GF-D8 (cell line): ENCODE measurements at regions not wholly inside any gene's neighbourhood (a gene's known extent, or its start where the extent isn't known, plus 50 kb on each side); places are given as distances from the start of the nearest gene placed in this dataset.
"Not testable (repeated sequence)": the region's sequence is repeated elsewhere in the genome, so short reads cannot be mapped to it uniquely, and the experiment has no call there.

ENCODE experiments used
- DNase-seq: peaks from one replicate; lab custom pipeline; 2025; lab: John Stamatoyannopoulos, UW

DNA sequence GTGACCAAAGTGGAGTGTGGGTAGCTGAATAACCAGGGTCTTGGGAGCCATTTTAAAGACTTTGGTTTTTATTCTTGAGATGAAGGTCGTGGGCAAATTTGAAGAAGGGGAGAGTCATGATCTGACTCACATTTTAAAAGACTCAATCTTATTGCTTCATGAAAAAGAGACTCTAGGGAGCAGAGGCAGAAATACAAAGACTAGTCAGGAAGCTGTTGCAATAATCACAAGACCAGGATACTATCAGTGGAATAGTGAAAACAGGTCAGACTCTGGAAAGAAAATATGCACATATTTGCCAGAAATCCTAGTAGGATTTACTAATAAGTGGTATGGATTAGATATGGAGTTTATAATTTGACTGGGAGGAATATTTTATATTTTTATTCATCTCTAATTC, 448.4 kb downstream of the RAPGEF2 start:
- no peak for DNase-seq

DNA sequence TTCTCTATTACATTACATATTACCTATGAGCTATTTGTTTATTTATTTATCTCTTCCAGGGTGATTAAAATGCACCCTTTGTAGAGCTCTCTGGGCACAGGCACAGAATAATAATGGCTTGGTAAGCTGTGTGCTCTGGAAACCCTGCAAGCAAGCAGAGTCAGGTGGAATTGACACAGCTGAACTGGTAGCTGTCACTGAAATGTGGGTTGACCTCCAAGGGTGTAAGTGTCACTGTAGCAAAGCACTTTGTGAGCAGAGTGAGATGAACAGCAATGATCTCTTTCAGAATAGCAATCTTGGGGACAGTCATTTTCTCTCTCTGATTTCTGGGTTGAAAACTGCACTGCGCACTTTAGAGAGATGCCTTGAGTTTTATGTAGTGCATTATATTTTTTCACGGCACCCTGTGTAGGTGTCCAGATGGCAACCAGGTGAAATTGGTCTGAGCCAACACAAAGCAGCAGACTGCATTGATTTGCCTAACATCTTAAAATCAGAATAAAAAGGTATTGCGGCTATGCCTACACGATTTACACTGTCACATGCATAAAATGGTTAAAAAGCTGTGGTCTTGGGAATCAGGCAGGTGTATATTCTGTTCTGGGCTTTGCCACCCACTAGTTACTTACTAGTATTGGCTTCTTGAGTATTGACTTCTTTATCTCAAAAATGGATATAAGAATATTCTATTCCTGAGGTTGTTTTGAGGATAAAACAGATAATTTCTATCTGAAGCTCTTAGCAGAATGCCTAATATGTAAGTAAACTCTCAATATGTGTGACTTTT, 450.3 kb downstream of the RAPGEF2 start:
- no peak for DNase-seq

DNA sequence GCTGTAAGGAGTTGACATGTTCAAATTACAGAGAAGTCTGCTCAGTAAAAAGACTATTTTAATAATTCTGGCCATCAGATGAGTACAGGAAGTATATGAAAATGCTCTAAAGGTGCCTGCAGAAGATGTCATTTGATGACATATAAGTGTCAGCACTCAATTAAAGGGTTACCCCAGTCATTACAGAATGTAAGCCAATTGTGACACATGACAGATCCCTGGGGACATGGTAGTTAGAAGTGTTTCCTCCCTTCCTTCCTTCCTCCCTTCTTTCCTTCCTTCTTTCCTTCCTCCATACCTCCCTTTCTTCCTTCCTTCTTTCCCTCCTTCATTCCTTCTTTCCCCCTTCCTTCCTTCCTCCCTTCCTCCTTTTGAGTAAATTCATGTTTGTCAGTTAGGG, 453.0 kb downstream of the RAPGEF2 start:
- no peak for DNase-seq

- no peak for DNase-seq
These were observed 459.5 kb downstream of the RAPGEF2 start for GRCh38 chr4:159562366-159562765.

DNA sequence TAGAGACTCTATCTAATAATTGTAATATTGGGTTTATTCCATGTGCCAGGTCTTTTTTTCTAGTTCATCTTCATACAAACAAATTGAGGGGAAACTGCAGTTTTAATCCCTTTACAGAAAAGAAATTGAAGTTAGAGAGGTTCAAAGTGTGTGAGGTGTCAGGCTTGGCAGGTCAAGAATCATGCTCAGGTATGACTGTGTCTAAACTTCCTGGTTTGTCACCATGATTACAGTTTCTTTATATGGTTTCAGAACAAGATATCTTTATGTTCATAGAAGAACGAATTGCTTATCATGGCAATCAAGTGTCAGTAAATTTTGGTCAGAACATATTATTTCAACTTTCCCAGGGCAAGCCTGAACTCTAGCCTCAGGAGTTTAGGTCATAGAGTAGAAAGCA, 460.4 kb downstream of the RAPGEF2 start:
- no peak for DNase-seq

GRCh38 chr4:159564615-159565014, 461.7 kb downstream of the RAPGEF2 start:
- DNase-seq, result no peak

- DNase-seq, result no peak
These were observed 463.9 kb downstream of the RAPGEF2 start for GRCh38 chr4:159566786-159567185.

DNA sequence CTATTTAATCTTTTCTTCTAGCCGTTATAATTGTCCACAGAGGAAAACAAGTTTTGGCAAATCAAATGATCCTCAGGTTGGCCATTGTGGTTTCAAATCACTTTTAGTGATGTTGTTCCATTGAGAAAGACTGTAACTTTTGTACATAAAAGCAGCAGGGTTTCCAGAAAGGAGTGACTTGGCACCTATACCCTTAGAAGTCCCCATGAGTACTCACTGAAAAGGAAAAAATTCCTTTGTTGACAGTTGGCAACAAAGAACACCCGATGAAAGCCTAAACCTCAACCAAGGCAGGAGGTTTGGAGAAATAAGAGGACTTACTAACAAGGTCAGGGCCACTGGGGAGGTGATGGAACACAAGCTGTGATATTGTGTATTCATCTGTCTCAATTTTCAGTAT, 474.4 kb downstream of the RAPGEF2 start:
- DNase-seq, result no peak

GRCh38 chr4:159582685-159583084, 479.8 kb downstream of the RAPGEF2 start:
- DNase-seq, result no peak

DNA sequence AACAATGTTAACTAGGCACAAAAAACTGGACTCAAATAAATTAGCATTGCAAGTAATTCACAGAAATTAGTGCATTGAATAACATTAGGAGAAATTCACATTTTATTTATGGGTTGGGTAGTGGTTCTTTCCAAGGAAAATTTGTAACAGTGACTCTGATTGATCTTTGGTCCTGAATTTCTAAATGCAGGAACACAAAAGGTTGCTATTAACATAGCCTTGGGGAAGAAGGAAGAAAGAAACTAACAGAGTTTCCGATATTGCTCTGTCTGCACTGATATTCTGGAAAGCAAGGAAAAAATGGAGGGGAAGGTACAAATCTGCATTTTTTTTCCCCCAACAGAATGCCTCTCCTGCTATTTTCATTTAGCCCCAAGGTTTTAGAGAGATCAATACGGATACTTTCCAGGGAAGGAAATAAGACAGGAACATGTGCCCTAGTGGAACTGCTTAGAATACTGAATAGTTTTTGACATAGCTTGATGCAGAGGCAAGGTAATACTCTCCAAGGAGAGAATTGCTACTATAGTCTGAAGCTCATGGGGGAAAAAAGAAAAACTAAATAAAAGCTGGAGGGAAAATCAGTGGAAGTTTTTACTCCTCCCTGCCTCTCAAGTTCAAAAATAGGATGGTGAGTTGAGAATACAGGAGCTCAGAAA, 490.1 kb downstream of the RAPGEF2 start:
- no peak for DNase-seq

- no peak for DNase-seq
These were observed 490.8 kb downstream of the RAPGEF2 start for GRCh38 chr4:159593681-159594080.

GRCh38 chr4:159594576-159594975, 491.7 kb downstream of the RAPGEF2 start:
- DNase-seq, result no peak

DNA sequence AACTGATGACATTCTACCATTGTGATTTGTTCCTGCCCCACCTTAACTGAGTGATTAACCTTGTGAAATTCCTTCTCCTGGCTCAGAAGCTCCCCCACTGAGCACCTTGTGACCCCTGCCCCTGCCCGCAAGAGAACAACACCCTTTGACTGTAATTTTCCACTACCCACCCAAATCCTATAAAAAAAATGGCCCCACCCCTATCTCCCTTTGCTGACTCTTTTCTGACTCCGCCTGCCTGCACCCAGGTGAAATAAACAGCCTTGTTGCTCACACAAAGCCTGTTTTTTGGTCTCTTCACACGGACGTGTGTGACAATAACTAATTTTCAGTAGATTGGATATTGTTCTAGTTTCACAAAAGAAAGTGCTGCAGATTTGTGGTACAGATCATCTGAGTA, 492.2 kb downstream of the RAPGEF2 start:
- not testable (repeated sequence) for DNase-seq

DNA sequence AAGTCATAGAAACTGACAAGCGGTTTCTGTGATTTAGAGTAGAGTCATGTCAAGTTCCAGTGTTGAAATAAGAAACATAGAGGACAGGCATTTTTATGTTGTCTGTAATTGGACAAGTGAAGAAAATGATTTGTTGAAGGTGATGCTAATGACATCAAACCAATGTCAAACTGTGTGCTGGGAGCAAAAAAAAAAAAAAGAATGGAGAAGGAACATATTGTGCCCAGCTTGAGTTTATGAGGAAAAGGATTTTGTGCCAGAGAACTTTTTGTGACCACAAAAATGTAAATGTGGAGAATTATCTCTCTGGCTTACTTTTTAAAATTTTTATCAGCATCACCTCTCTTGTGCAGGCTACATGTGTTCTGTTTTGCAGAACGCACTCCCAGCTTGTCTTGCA, 495.7 kb downstream of the RAPGEF2 start:
- no peak for DNase-seq

GRCh38 chr4:159600061-159600460, 497.2 kb downstream of the RAPGEF2 start:
- DNase-seq, result no peak

GRCh38 chr4:159604781-159605180, 501.9 kb downstream of the RAPGEF2 start:
- DNase-seq, result no peak

- no peak for DNase-seq
These were observed 504.0 kb downstream of the RAPGEF2 start for GRCh38 chr4:159606835-159607234.

DNA sequence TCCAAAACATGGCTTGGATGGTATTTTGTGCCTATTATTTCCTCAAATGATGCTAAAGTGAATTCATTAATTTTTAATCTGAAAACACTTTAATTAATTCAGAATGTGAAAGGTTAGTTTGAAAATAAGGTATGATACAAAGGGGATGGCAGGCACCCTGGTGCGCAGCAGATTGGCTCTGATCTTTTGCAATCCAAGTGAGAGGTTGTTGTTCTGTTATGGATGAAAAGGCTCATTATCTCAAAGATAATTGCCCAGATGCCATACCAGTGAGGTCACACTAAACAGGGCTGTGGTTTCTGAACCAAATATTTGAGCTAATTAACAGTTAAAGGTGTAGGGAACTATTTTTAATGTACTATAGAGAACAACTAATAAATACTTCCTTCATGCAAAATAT, 504.9 kb downstream of the RAPGEF2 start:
- DNase-seq, result no peak

- DNase-seq, result no peak
These were observed 505.6 kb downstream of the RAPGEF2 start for GRCh38 chr4:159608436-159608835.

DNA sequence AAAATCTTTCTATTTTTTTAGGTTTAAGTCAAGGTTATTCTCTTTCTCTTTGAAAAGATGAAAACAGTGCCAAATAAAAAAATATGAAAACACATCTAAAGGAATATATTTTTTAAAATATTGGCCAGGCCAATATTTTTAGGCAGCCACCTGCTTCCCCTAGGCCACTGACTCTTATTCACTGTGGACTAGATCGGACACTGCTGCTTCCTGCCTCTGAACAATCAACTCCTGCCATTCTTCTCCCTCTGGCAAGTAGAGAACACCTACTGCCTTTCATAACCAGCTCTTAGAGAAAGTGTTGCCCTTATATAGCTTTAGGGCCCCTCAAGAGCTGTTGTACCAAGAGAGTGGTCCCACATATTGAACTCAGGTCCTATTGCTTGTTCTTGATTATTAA, 529.2 kb downstream of the RAPGEF2 start:
- no peak for DNase-seq

DNA sequence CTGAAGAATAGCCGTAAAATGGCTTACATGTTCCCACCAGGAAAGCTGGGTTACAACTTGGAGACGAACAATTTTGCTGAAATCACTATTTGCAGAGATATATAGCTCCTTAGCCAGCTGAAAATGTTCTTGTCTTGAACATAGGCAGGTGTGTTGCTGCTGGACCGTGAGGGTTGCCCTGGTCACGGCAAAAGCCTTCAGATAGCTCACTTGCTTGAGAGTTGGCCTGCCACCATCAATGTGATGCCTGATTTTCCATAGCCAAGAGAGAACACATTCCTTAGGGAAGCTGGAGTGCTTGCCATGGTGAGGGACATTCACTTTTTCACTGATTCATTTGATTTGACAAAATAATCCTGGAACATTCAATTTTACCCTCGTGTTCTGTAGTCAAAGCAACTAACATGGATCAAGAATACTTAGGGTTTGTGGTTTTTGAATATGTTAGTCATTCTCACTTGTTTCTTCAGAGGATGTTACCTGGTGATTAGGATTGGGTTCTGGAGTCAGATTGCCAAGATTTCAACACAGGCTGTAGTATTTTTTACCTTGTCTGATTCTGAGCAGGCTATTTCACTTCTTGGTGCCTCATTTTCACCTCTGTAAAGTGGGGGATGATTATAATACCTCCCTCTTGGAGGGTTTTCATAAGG, 536.9 kb downstream of the RAPGEF2 start:
- DNase-seq, result no peak

DNA sequence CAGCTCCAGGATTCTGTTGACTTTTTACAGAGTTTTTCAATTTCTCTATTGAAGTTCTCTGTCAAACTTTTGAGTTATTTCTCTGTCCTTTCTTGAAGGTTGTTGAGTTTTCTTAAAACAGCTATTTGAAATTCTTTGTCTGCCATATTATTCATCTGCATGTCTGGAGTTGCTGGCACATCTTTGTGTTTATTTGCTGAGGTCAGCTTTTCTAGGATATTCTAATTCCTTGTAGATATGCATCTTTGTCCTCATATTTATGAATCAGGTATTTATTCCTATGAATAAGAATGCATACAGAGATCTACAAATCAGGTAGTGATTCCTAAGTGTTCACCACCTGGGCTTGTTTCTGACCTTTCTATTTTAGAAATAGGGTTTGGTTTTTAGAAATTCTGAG, 546.4 kb downstream of the RAPGEF2 start:
- DNase-seq, result no peak

DNA sequence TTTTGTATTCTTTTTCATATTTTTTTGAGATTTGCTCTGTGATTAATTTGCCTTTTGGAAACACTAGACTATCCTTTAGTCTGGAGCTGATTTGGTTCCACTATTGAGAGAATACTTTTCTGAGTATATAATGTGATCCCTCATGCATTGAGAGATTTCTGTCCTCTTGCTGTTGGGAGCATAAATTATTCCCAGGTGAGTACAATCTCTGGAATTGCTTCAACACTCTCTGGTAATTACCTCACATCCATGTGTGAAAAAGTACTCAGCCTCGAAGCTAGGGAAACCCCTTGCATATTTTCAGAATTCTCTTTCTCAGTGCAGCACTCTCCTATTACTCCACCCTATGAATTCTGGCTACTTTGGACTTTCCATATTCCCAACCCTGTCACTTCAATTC, 550.0 kb downstream of the RAPGEF2 start:
- DNase-seq, result no peak
